ENCODE measurements at regions not wholly inside any gene's neighbourhood (a gene's known extent, or its start where the extent isn't known, plus 50 kb on each side); places are given as distances from the start of the nearest gene placed in this dataset.

DNA sequence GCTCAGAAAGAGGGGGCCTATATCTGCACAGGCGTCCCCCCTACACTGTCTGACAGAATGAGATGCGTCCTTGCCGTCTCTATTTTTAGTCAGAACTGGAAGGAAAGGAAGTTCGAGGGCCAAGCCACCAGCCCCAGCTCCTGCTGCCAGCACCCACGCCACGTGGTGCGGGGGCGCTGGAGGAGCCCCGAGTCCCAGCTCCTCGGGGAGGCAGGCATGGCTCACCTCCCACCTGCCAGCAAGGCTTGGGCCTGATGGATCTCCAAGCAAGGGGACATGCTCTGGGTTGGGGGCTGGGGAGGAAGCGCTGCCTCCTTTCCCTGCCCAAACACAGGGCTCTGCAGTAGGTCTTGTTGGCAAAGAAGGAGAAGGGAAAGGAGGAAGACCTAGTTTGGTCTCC is 80.3 kb upstream of the ARAP3 start:
- no peaks in the 10 kb centered on the region for H3K4me1 ChIP-seq (ENCODE audit: insufficient read depth, low read length)
- no peak overlapping the region for H3K27ac ChIP-seq (ENCODE audit: low read length)
- peaks cover 14% of the 10 kb centered on the region for H3K27me3 ChIP-seq (ENCODE audit: insufficient read depth, low read length, poor library complexity)

DNA sequence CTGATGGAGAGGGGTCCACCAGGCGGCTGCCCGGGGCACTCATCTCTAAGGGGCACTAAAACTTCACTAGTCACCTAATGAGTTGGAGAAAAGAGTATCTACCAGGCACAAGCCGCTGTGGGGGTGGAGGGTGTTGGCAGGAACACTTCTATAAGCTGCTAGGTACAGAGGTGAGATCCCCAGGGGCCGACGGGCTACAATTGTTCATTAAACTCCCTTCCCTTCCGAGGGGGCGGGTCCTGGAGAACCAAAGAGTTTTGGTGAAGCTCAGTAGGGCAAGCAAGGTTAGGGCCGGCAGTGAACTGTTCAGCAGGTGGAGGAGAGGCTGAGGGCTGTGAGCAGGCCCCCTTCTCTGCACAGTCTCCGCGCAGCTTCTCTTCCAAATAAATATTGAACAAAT is 78.7 kb upstream of the ARAP3 start:
- Histone ChIP-seq H3K4me3 (ENCODE audit: low read depth in 1 of 2, low read length in 2 of 2) (no peak overlapping the region), H3K27me3 (ENCODE audit: insufficient read depth, low read length, poor library complexity) (peaks cover 12% of the 10 kb centered on the region), H4K20me1 (ENCODE audit: insufficient read depth, low read length) (0 out of 2 replicates have a peak, but pooled peaks cover 5% of the 10 kb centered on the region), H3K4me2 (ENCODE audit: insufficient read depth, low read length) (no peak overlapping the region), H3K36me3 (ENCODE audit: insufficient read depth, low read length) (no peaks in the 10 kb centered on the region), H3K27ac (ENCODE audit: low read length) (no peak overlapping the region), H3K9me3 (ENCODE audit: insufficient read depth, low read length, severe bottlenecking) (no peaks in the 10 kb centered on the region), H3K9ac (ENCODE audit: low read depth, low read length) (no peak overlapping the region), H3K79me2 (ENCODE audit: insufficient read depth, low read length) (no peaks in the 10 kb centered on the region), H2AFZ (ENCODE audit: low read depth, low read length) (no peak overlapping the region), H3K4me1 (ENCODE audit: insufficient read depth, low read length) (no peaks in the 10 kb centered on the region)
- DNase-seq (no peak), ATAC-seq (ENCODE audit: insufficient read depth, low read depth) (no peak)
- no peak for TF ChIP-seq EZH2 (IDR thresholded peaks at IDR 0.05; ENCODE audit: borderline replicate concordance, low read depth, low read length, severe bottlenecking)
- TF ChIP-seq, protein P1, sequence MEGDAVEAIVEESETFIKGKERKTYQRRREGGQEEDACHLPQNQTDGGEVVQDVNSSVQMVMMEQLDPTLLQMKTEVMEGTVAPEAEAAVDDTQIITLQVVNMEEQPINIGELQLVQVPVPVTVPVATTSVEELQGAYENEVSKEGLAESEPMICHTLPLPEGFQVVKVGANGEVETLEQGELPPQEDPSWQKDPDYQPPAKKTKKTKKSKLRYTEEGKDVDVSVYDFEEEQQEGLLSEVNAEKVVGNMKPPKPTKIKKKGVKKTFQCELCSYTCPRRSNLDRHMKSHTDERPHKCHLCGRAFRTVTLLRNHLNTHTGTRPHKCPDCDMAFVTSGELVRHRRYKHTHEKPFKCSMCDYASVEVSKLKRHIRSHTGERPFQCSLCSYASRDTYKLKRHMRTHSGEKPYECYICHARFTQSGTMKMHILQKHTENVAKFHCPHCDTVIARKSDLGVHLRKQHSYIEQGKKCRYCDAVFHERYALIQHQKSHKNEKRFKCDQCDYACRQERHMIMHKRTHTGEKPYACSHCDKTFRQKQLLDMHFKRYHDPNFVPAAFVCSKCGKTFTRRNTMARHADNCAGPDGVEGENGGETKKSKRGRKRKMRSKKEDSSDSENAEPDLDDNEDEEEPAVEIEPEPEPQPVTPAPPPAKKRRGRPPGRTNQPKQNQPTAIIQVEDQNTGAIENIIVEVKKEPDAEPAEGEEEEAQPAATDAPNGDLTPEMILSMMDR (IDR thresholded peaks at IDR 0.05; ENCODE audit: borderline replicate concordance, extremely low read depth, low read length, poor library complexity, severe bottlenecking) = no peak

More for the DNA sequence above, 80.3 kb upstream of the ARAP3 start:
- Histone ChIP-seq H2AFZ (ENCODE audit: low read depth, low read length) (no peak overlapping the region), H3K4me2 (ENCODE audit: insufficient read depth, low read length) (no peak overlapping the region), H3K9me3 (ENCODE audit: insufficient read depth, low read length, severe bottlenecking) (no peaks in the 10 kb centered on the region), H3K36me3 (ENCODE audit: insufficient read depth, low read length) (no peaks in the 10 kb centered on the region), H3K79me2 (ENCODE audit: insufficient read depth, low read length) (no peaks in the 10 kb centered on the region), H3K9ac (ENCODE audit: low read depth, low read length) (no peak overlapping the region), H4K20me1 (ENCODE audit: insufficient read depth, low read length) (0 out of 2 replicates have a peak, but pooled peaks cover 5% of the 10 kb centered on the region), H3K4me3 (ENCODE audit: low read depth in 1 of 2, low read length in 2 of 2) (no peak overlapping the region)
- DNase-seq (no peak), ATAC-seq (ENCODE audit: insufficient read depth, low read depth) (no peak)
- no peak for TF ChIP-seq EZH2 (IDR thresholded peaks at IDR 0.05; ENCODE audit: borderline replicate concordance, low read depth, low read length, severe bottlenecking)
- TF ChIP-seq, protein P1 (IDR thresholded peaks at IDR 0.05; ENCODE audit: borderline replicate concordance, extremely low read depth, low read length, poor library complexity, severe bottlenecking) = no peak

DNA sequence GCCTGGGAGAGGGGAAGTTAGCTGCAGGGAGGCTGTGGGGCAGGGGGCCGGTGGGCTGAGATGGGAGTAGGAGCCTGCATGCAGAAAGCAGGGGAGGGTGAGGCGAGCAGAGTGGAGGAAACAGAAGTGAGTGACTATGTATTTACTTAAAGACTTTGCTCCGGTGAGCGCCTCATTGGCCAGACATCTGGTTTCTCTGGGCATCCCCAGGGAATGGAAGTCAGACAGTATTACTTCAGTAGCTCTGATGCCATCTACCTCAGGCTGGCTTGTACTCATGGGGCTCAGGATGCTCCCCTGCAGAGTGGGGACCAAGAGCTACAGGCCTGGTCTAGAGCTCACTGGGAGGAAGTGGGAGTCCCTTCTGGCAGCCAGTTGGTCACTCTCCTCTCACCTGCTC is 78.2 kb upstream of the ARAP3 start:
- no peak overlapping the region for H3K9ac ChIP-seq (ENCODE audit: low read depth, low read length)

More for the DNA sequence above, 78.2 kb upstream of the ARAP3 start:
- Histone ChIP-seq H3K27me3 (ENCODE audit: insufficient read depth, low read length, poor library complexity) (peaks cover 10% of the 10 kb centered on the region), H3K36me3 (ENCODE audit: insufficient read depth, low read length) (no peaks in the 10 kb centered on the region), H3K4me1 (ENCODE audit: insufficient read depth, low read length) (no peaks in the 10 kb centered on the region), H3K27ac (ENCODE audit: low read length) (no peak overlapping the region), H2AFZ (ENCODE audit: low read depth, low read length) (no peak overlapping the region), H3K79me2 (ENCODE audit: insufficient read depth, low read length) (no peaks in the 10 kb centered on the region), H3K4me3 (ENCODE audit: low read depth in 1 of 2, low read length in 2 of 2) (no peak overlapping the region), H4K20me1 (ENCODE audit: insufficient read depth, low read length) (peaks cover 8% of the 10 kb centered on the region; the same call in 1 of the 2 replicates), H3K4me2 (ENCODE audit: insufficient read depth, low read length) (no peak overlapping the region), H3K9me3 (ENCODE audit: insufficient read depth, low read length, severe bottlenecking) (no peaks in the 10 kb centered on the region)
- no peak for ATAC-seq (ENCODE audit: insufficient read depth, low read depth)
- TF ChIP-seq, protein P1 (IDR thresholded peaks at IDR 0.05; ENCODE audit: borderline replicate concordance, extremely low read depth, low read length, poor library complexity, severe bottlenecking) = no peak
- no peak for TF ChIP-seq EZH2 (IDR thresholded peaks at IDR 0.05; ENCODE audit: borderline replicate concordance, low read depth, low read length, severe bottlenecking)
- DNase-seq = no peak

Measured in DND-41 (cell line).